Caki2 (cell line): ENCODE measurements at regions not wholly inside any gene's neighbourhood (a gene's known extent, or its start where the extent isn't known, plus 50 kb on each side); places are given as distances from the start of the nearest gene placed in this dataset.
"Not testable (repeated sequence)": the region's sequence is repeated elsewhere in the genome, so short reads cannot be mapped to it uniquely, and the experiment has no call there.

Experiments
- DNase-seq: peaks from one replicate; pipeline ENCODE4 v3.0.0-alpha.2; 2015; ENCODE audit warnings: low read depth
- in situ Hi-C: cut with HindIII; loops from 2 replicates; pipeline ENCODE4 v1.10.0; 2016; ENCODE audit warnings: low sequenced_read_pairs, low pct_unique_long_range_greater_than_20kb, mixed read lengths

GRCh38 chr2:2727876-2728511 is 396.9 kb upstream of the MYT1L start:
- no peak for DNase-seq
- in situ Hi-C loops, result no loop called here

DNA sequence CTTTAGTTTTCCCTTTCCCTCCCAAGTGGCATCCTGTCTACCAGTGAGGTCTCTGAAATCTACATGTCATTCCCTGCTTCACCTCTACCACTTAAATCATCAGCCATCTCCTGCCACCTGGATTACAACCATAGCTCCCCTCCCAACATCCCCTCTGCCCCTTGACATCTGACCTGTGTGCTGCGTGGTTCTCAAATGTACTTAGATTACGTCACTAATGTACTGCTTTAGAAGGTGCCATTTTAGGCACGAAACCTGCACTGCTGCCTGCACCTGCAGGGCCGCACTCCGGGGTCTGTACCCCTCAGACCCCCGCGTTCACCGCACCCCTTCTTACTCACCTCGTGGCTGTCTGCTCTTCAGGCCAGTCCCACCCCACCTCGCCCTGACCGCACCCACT is 395.1 kb upstream of the MYT1L start:
- in situ Hi-C loops, result no loop called here
- no peak for DNase-seq

- DNase-seq, result no peak
- in situ Hi-C loops, result no loop called here
Measured at GRCh38 chr2:2723064-2723463, 392.0 kb upstream of the MYT1L start.

DNA sequence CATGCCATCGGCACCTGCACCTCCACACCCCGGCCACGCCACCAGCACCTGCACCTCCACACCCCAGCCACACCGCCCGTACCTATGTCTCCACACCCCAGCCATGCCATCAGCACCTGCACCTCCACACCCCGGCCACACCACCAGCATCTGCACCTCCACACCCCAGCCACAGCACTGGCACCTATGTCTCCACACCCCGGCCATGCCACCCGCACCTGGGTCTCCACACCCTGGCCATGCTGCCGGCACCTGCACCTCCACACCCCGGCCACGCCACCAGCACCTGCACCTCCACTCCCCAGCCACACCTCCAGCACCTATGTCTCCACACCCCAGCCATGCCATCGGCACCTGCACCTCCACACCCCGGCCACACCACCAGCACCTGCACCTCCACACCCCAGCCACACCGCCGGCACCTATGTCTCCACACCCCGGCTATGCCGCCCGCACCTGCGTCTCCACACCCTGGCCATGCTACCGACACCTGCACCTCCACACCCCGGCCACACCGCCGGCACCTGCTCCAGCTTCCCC is 390.3 kb upstream of the MYT1L start:
- no peak for DNase-seq
- in situ Hi-C loops, result no loop called here

- in situ Hi-C loops, DNase-seq: not testable (repeated sequence)
Measured at GRCh38 chr2:2720806-2721205, 389.7 kb upstream of the MYT1L start.

DNA sequence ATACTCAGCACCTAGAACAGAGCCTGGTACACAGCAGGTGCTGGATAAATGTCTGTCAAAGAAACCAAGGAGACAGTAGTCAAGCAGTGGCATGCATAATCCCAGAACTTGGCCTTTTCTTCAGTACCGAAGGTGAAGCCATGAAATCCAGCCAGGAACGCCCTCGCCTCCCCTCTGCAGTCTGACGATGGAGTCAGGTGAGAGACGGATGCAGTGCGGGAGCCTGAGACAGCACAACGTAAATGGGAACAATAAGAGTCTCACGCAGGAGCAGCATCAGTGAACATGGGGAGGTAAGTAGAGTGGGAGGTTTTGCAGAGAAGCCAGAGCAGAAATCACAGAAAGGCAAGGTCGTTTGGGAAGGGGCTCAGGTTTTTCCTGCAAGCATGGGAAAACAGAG is 389.3 kb upstream of the MYT1L start:
- no peak for DNase-seq
- in situ Hi-C loops, result no loop called here

DNA sequence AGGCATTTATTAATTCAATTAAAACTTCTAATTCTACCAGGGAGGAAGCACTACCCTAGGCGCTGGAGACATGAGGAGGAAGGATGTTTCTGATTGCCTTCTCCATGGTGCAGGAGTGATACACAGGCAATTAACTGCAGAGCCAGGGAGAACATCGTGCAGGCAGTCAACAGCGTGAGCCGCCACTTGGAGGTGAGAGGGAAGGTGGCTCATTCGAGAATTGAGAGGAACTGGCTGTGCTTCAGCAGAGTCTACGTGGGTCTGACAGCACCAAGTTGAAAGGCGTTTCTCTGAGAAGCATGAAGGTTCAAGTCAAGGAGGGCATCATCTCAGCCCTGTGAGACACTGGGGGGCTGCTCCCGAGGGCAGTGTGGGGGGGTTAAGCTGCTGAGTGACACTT is 388.7 kb upstream of the MYT1L start:
- no peak for DNase-seq

DNA sequence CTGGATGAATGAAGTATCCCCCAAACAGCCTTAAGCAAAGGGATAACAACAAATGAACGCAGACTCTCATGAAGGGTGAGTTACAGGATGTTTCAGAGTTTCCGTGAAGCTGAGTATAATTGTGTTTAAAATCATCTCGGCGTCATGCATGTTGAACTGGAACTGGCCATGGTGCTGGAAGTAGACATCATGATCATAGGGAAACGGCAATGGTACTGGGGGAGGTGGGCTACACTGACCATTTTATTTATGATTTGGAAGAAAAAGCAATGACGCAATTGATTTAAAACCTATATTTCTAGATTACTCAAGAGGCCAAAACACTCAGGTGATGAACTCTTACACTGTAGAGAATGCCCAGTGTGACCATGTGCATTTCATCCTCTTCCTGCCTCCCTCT is 387.9 kb upstream of the MYT1L start:
- in situ Hi-C loops, result no loop called here
- no peak for DNase-seq

More for the DNA sequence above, 388.7 kb upstream of the MYT1L start:
- in situ Hi-C loops, result no loop called here

- in situ Hi-C loops, result no loop called here
- DNase-seq, result no peak
Measured at GRCh38 chr2:2717406-2717805, 386.3 kb upstream of the MYT1L start.

DNA sequence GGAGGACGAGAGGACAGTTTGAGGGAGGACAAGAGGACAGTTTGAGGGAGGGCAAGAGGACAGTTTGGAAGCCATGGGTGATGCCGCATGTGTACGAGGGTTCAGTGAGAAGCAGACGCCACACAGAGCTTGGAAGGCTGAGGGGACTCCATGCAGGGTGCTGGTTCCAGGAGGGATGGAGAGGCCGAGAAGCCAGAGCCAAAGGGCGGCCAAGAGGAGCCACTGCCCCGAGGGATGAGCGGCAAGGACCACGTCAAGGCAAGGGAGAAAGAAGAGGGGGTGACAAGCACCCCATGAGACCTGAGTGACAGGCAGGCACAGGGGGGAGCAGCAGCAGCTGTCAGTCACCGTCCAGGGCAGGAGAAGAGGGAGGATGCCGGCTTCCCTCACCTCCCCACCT is 385.7 kb upstream of the MYT1L start:
- DNase-seq, result no peak
- in situ Hi-C loops, result no loop called here

GRCh38 chr2:2715036-2715818 is 384.2 kb upstream of the MYT1L start:
- in situ Hi-C loops, result no loop called here
- DNase-seq, result no peak

GRCh38 chr2:2714408-2714807 is 383.3 kb upstream of the MYT1L start:
- in situ Hi-C loops, result no loop called here
- DNase-seq, result no peak

DNA sequence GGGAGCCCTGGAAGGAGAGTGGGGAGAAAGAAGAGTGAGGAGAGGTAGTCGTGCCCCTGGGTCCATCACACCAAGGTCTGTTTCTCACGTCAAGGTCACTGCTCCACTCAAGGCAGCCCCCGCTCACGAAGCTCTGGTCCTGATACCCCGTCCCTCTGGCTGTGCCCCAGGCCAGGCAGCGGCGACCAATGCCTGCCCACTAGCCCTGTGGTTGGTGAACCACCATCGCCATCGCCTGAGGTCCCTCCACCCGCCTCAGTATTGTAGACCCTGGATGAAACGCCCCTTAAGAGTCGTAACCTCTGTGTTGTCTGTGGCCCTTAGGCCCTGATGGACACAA is 378.3 kb upstream of the MYT1L start:
- in situ Hi-C loops, result no loop called here
- DNase-seq, result no peak

- no peak for DNase-seq
- in situ Hi-C loops, result no loop called here
Measured at GRCh38 chr2:2708575-2709430, 377.7 kb upstream of the MYT1L start.

DNA sequence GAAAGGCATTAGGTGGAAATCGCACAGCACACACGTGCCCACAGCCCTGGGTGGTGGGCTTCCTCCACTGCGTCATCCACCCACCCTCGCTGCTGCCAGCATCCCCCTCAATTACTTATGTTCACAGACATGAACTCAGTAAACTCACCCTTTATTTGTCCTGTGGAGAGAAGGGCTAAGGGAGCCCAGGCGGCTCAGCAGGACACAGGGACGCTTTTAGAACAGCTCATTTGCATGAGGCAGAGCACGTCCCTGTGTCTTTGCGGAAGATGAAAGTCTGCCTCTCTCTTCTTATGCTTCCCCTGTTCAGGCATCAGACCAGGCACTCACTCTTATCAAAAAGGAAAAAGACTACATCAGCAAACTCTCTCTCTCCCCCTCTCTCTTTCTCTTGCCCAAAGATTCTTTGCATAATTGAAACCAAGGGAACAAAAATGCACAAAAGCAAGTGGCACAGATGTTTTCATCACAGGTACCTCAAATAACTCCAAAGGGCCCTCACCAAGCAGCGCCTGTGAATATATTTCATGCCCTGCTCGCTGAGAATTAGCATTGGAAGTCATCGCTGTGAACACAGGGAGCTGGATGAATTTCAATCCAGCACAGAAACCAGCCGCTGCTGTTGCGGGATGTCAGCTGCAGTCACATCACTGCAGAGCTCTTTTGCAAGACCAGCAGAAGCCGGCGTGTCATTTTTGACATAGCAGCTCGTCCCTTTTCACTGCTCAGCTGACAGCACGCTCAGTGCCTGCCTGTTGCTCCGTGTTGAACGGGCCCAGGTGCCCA is 376.3 kb upstream of the MYT1L start:
- in situ Hi-C loops, result no loop called here
- no peak for DNase-seq

DNA sequence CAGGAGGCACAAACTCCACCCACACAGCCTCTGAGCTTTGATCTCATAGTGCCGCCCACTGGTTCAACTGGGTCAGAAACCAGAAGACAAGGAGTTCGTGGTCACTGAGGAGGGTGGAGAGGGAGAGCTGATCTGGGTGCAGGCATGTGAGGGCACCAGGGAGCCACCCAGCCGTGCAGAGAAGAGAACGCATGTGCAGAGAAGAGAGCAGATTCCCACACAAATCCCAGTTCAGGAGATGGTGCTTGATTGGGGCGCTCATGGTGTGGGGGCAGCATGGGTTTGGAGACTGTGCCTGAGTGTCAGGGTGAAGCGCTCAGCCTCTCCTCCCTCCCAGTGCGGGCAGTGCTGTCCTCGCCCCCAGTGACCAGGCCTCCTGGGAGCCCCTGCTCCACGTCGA is 375.2 kb upstream of the MYT1L start:
- DNase-seq, result no peak
- in situ Hi-C loops, result no loop called here

DNA sequence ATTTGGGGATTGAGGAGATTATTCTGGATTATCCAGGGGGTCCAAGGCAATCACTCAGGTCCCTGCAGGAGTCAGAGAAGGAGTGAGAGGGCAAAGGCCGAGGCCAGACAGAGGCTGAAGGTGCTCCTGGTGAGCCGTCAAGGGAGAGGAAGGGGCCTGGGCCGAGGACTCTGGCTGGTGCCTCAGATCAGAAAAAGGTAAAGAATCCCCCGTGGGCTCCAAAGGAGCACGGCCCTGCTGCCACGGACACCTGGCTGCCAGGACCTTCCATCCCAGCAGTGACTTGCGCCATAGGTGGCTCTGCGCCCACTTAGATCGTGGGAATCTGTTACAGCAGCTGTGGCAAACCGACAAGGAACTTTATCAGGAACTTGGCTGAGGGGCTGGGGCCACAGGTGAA is 374.8 kb upstream of the MYT1L start:
- in situ Hi-C loops, result no loop called here
- DNase-seq, result no peak

- in situ Hi-C loops, result no loop called here
- no peak for DNase-seq
Measured at GRCh38 chr2:2704428-2705090, 373.5 kb upstream of the MYT1L start.
